Transverse colon (tissue), 4 donors: ENCODE measurements at regions not wholly inside any gene's neighbourhood (a gene's known extent, or its start where the extent isn't known, plus 50 kb on each side); places are given as distances from the start of the nearest gene placed in this dataset.

ENCODE experiments used
- CTCF ChIP-seq, 5 experiments: fragments of 200-600 bp in 3 of 5; fragments of 450-650 bp in 2 of 5; sonication (generic) in 3 of 5; IDR thresholded peaks; 1 replicate in 2 of 5; 2 replicates in 3 of 5; pipeline ENCODE4 v1.5.1; 2016 to 2017; ENCODE audit warnings: antibody characterized with exemption in 5 of 5, inconsistent platforms in 3 of 5, mild to moderate bottlenecking in 2 of 5, moderate library complexity in 1 of 5
- EP300 ChIP-seq: sonication (generic); formaldehyde crosslinking; IDR thresholded peaks from one replicate; pipeline ENCODE4 v1.6.1; 2017; ENCODE audit warnings: antibody characterized with exemption, low read depth
- POLR2A ChIP-seq: fragments of 450-650 bp; IDR thresholded peaks from one replicate; pipeline ENCODE4 v1.6.1; 2016; ENCODE audit warnings: antibody characterized with exemption, mild to moderate bottlenecking, moderate library complexity
- POLR2AphosphoS5 ChIP-seq, 3 donors: sonication (generic); formaldehyde crosslinking; IDR thresholded peaks; one replicate each; pipeline ENCODE4 v1.6.1; 2016; ENCODE audit warnings: antibody characterized with exemption in 3 of 3

GRCh38 chr2:175597286-175597685 lies 404.8 kb downstream of the LNPK start:
- TF ChIP-seq EP300, result no peak
- TF ChIP-seq POLR2AphosphoS5 (IDR thresholded peaks at IDR 0.05), result no peak
- TF ChIP-seq CTCF (IDR thresholded peaks at IDR 0.05), result no peak
- no peak for TF ChIP-seq POLR2A
